ENCODE measurements at regions not wholly inside any gene's neighbourhood (a gene's known extent, or its start where the extent isn't known, plus 50 kb on each side); places are given as distances from the start of the nearest gene placed in this dataset.
"Not testable (repeated sequence)": the region's sequence is repeated elsewhere in the genome, so short reads cannot be mapped to it uniquely, and the experiment has no call there.

DNA sequence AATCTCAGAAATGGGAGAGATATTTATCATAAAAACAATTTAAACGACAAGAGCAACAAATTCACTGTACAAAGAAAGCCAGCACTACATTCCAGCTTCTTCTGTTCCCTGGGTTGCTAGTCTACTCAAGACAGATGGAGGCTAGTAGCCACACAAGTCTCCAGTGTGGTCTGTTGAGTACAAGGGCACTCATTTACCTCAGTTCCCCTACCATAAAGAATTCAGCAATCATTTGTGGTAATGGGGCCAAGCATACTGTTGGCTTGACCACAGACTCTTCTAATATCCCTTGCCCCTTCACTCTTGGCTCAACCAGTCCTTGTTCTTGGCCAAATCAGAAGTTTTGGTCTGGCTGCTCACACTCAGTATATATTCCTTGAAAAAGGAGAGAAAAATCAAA is 212.3 kb downstream of the COX18 start:
- Histone ChIP-seq H3K27me3 (no peaks in the 10 kb centered on the region), H3K36me3 (no peaks in the 10 kb centered on the region), H3K27ac (no peak overlapping the region), H3K9me3 (no peaks in the 10 kb centered on the region), H3K4me1 (no peaks in the 10 kb centered on the region), H3K4me3 (no peak overlapping the region)
- DNase-seq (ENCODE audit: low spot score in 2 of 2) = no peak
- intact Hi-C loops (cut with DNase I; ENCODE audit: low total_unique reads) = no loop called here
- TF ChIP-seq POLR2AphosphoS5 (IDR thresholded peaks at IDR 0.05) (no peak), POLR2A (IDR thresholded peaks at IDR 0.05) (no peak)
- TF ChIP-seq, protein P1, sequence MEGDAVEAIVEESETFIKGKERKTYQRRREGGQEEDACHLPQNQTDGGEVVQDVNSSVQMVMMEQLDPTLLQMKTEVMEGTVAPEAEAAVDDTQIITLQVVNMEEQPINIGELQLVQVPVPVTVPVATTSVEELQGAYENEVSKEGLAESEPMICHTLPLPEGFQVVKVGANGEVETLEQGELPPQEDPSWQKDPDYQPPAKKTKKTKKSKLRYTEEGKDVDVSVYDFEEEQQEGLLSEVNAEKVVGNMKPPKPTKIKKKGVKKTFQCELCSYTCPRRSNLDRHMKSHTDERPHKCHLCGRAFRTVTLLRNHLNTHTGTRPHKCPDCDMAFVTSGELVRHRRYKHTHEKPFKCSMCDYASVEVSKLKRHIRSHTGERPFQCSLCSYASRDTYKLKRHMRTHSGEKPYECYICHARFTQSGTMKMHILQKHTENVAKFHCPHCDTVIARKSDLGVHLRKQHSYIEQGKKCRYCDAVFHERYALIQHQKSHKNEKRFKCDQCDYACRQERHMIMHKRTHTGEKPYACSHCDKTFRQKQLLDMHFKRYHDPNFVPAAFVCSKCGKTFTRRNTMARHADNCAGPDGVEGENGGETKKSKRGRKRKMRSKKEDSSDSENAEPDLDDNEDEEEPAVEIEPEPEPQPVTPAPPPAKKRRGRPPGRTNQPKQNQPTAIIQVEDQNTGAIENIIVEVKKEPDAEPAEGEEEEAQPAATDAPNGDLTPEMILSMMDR (IDR thresholded peaks at IDR 0.05) = no peak

GRCh38 chr4:72846280-72847111 is 223.0 kb downstream of the COX18 start:
- no peak for TF ChIP-seq POLR2AphosphoS5 (IDR thresholded peaks at IDR 0.05)
- TF ChIP-seq, protein P1 (IDR thresholded peaks at IDR 0.05) = no peak
- no peak for TF ChIP-seq POLR2A (IDR thresholded peaks at IDR 0.05)
- Histone ChIP-seq H3K36me3 (no peaks in the 10 kb centered on the region), H3K9me3 (no peaks in the 10 kb centered on the region), H3K27ac (no peak overlapping the region), H3K27me3 (no peaks in the 10 kb centered on the region), H3K4me1 (no peaks in the 10 kb centered on the region), H3K4me3 (no peak overlapping the region)
- DNase-seq (ENCODE audit: low spot score in 2 of 2) = no peak
- intact Hi-C loops (cut with DNase I; ENCODE audit: low total_unique reads) = no loop called here

DNA sequence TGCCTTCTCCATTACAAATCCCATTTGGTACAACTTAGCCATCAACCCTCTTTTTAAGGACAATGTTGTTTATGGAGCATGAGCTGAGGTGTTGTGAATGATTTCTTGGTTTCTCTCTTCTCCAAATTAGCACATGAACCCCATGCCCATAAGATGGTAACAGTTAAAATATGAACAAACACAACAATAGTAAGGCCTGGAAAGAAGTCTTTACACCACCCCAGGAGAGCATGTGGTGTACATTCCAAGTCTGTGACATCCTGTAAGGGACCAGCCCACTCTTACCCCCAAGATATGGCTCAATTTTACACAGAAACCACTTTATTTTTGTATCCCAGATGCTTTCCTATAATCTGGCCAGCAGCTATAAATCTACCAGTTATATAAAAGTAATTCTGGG is 226.1 kb downstream of the COX18 start:
- intact Hi-C loops (cut with DNase I; ENCODE audit: low total_unique reads) = no loop called here
- H3K9me3 ChIP-seq = no peaks in the 10 kb centered on the region
- no peak overlapping the region for H3K4me3 ChIP-seq
- no peak overlapping the region for H3K27ac ChIP-seq
- TF ChIP-seq, protein P1 (IDR thresholded peaks at IDR 0.05) = no peak
- TF ChIP-seq POLR2AphosphoS5 (IDR thresholded peaks at IDR 0.05) (no peak), POLR2A (IDR thresholded peaks at IDR 0.05) (no peak)
- no peaks in the 10 kb centered on the region for H3K36me3 ChIP-seq
- no peaks in the 10 kb centered on the region for H3K27me3 ChIP-seq
- H3K4me1 ChIP-seq = no peaks in the 10 kb centered on the region
- no peak for DNase-seq (ENCODE audit: low spot score in 2 of 2)

GRCh38 chr4:72842323-72842722 is 227.2 kb downstream of the COX18 start:
- Histone ChIP-seq H3K36me3 (no peaks in the 10 kb centered on the region), H3K4me3 (no peak overlapping the region), H3K27ac (no peak overlapping the region), H3K4me1 (no peaks in the 10 kb centered on the region), H3K9me3 (peaks cover 0 to 2% of the 10 kb centered on the region in 2 donors), H3K27me3 (no peaks in the 10 kb centered on the region)
- DNase-seq (ENCODE audit: low spot score in 2 of 2) = no peak
- intact Hi-C loops (cut with DNase I; ENCODE audit: low total_unique reads) = no loop called here
- TF ChIP-seq POLR2AphosphoS5 (IDR thresholded peaks at IDR 0.05) = no peak
- no peak for TF ChIP-seq POLR2A (IDR thresholded peaks at IDR 0.05)
- TF ChIP-seq, protein P1 (IDR thresholded peaks at IDR 0.05) = no peak

DNA sequence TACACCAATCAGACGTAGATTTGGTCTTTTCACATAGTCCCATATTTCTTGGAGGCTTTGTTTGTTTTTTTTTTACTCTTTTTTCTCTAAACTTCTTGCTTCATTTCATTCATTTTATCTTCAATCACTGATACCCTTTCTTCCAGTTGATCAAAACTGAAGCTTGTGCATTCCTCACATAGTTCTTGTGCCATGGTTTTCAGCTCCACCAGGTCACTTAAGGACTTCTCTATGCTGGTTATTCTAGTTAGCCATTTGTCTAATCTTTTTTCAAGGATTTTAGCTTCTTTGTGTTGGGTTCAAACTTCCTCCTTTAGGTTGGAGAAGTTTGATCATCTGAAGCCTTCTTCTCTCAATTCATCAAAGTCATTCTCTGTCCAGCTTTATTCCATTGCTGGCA is 229.3 kb downstream of the COX18 start:
- intact Hi-C loops (cut with DNase I; ENCODE audit: low total_unique reads); H3K9me3 ChIP-seq; H3K27me3 ChIP-seq; H3K4me3 ChIP-seq; DNase-seq (ENCODE audit: low spot score in 2 of 2); H3K4me1 ChIP-seq; H3K27ac ChIP-seq; H3K36me3 ChIP-seq: not testable (repeated sequence)

Data from breast epithelium (tissue), 4 donors.